ENCODE measurements at regions not wholly inside any gene's neighbourhood (a gene's known extent, or its start where the extent isn't known, plus 50 kb on each side); places are given as distances from the start of the nearest gene placed in this dataset.
A peak's percentile ranks its signal among the peaks of the same experiment; 100 is the strongest.

- Histone ChIP-seq H3K27ac (peak overlapping the region in 1 of 4 donors; percentile 61), H3K4me1 (peaks cover 0 to 75% (median 34%) of the 10 kb centered on the region in 4 donors), H3K36me3 (no peaks in the 10 kb centered on the region), H3K9me3 (no peaks in the 10 kb centered on the region), H3K27me3 (no peaks in the 10 kb centered on the region), H3K4me3 (no peak overlapping the region)
- no peak for TF ChIP-seq EP300 (IDR thresholded peaks at IDR 0.05)
- TF ChIP-seq POLR2A (IDR thresholded peaks at IDR 0.05), result no peak
- TF ChIP-seq CTCF (IDR thresholded peaks at IDR 0.05), result no peak
- WGBS, 2 donors, result 61 to 89% methylated on average over 13 to 22 of the region's 24 CpGs
- DNase-seq (ENCODE audit: low spot score in 2 of 2), result no peak
Observed at GRCh38 chr16:85207357-85207921, 95.2 kb upstream of the CIBAR2 start.

- no peak for TF ChIP-seq EP300 (IDR thresholded peaks at IDR 0.05)
- no peak for TF ChIP-seq POLR2A (IDR thresholded peaks at IDR 0.05)
- TF ChIP-seq CTCF (IDR thresholded peaks at IDR 0.05), result no peak
- Histone ChIP-seq H3K4me3 (no peak overlapping the region), H3K4me1 (peaks cover 0 to 75% (median 28%) of the 10 kb centered on the region in 4 donors), H3K36me3 (no peaks in the 10 kb centered on the region), H3K9me3 (no peaks in the 10 kb centered on the region), H3K27me3 (no peaks in the 10 kb centered on the region), H3K27ac (no peak overlapping the region)
- no peak for DNase-seq (ENCODE audit: low spot score in 2 of 2)
- 96 to 97% methylated on average over 17 of the region's 17 CpGs for WGBS, 2 donors
Observed at GRCh38 chr16:85208181-85208580, 95.9 kb upstream of the CIBAR2 start.

GRCh38 chr16:85208643-85209520 is 96.6 kb upstream of the CIBAR2 start:
- Histone ChIP-seq H3K27ac (no peak overlapping the region), H3K4me3 (no peak overlapping the region), H3K36me3 (no peaks in the 10 kb centered on the region), H3K4me1 (peaks cover 0 to 75% (median 29%) of the 10 kb centered on the region in 4 donors), H3K27me3 (no peaks in the 10 kb centered on the region), H3K9me3 (no peaks in the 10 kb centered on the region)
- DNase-seq (ENCODE audit: low spot score in 2 of 2), result no peak
- TF ChIP-seq POLR2A (IDR thresholded peaks at IDR 0.05), result no peak
- TF ChIP-seq CTCF (IDR thresholded peaks at IDR 0.05), result no peak
- no peak for TF ChIP-seq EP300 (IDR thresholded peaks at IDR 0.05)
- 92 to 94% methylated on average over 34 to 38 of the region's 38 CpGs for WGBS, 2 donors

- H3K4me1 ChIP-seq, result peaks cover 0 to 76% (median 26%) of the 10 kb centered on the region in 4 donors
- TF ChIP-seq CTCF (IDR thresholded peaks at IDR 0.05), result no peak
- TF ChIP-seq POLR2A (IDR thresholded peaks at IDR 0.05), result no peak
- no peak for TF ChIP-seq EP300 (IDR thresholded peaks at IDR 0.05)
- H3K4me3 ChIP-seq, result no peak overlapping the region
- WGBS, 2 donors, result 60 to 69% methylated on average over 7 to 17 of the region's 17 CpGs
- H3K9me3 ChIP-seq, result no peaks in the 10 kb centered on the region
- no peak overlapping the region for H3K27ac ChIP-seq
- no peaks in the 10 kb centered on the region for H3K27me3 ChIP-seq
- H3K36me3 ChIP-seq, result no peaks in the 10 kb centered on the region
- DNase-seq (ENCODE audit: low spot score in 2 of 2), result no peak
Observed at GRCh38 chr16:85209526-85210121, 97.4 kb upstream of the CIBAR2 start.
